ENCODE measurements at regions not wholly inside any gene's neighbourhood (a gene's known extent, or its start where the extent isn't known, plus 50 kb on each side); places are given as distances from the start of the nearest gene placed in this dataset.

DNA sequence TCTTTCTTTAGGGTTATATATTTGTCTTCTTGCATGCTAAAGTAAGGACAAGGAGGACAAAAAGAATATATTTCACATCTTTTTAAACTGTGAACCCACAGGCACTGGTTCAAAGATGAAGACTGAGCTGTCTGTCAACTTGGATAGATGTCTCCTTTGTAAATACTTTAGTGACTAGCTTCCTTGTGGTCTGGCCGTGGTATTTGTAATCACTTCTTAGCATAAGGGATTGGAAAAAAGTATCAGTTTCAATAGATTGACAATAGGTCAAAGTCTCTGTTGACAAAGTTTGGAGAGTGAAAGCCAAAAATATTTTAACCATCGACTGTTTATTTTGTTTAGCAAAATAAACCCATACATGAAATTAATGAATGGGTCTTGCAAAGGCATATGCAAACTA lies 91.4 kb downstream of the TMEM167A start (continued):
- TF ChIP-seq CHCHD3 (CRISPR knock-in tag; IDR thresholded peaks at IDR 0.05) = no peak
- TF ChIP-seq, protein P1, sequence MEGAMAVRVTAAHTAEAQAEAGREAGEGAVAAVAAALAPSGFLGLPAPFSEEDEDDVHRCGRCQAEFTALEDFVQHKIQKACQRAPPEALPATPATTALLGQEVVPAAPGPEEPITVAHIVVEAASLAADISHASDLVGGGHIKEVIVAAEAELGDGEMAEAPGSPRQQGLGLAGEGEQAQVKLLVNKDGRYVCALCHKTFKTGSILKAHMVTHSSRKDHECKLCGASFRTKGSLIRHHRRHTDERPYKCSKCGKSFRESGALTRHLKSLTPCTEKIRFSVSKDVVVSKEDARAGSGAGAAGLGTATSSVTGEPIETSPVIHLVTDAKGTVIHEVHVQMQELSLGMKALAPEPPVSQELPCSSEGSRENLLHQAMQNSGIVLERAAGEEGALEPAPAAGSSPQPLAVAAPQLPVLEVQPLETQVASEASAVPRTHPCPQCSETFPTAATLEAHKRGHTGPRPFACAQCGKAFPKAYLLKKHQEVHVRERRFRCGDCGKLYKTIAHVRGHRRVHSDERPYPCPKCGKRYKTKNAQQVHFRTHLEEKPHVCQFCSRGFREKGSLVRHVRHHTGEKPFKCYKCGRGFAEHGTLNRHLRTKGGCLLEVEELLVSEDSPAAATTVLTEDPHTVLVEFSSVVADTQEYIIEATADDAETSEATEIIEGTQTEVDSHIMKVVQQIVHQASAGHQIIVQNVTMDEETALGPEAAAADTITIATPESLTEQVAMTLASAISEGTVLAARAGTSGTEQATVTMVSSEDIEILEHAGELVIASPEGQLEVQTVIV (CRISPR knock-in tag; IDR thresholded peaks at IDR 0.05; ENCODE audit: borderline replicate concordance) = no peak

DNA sequence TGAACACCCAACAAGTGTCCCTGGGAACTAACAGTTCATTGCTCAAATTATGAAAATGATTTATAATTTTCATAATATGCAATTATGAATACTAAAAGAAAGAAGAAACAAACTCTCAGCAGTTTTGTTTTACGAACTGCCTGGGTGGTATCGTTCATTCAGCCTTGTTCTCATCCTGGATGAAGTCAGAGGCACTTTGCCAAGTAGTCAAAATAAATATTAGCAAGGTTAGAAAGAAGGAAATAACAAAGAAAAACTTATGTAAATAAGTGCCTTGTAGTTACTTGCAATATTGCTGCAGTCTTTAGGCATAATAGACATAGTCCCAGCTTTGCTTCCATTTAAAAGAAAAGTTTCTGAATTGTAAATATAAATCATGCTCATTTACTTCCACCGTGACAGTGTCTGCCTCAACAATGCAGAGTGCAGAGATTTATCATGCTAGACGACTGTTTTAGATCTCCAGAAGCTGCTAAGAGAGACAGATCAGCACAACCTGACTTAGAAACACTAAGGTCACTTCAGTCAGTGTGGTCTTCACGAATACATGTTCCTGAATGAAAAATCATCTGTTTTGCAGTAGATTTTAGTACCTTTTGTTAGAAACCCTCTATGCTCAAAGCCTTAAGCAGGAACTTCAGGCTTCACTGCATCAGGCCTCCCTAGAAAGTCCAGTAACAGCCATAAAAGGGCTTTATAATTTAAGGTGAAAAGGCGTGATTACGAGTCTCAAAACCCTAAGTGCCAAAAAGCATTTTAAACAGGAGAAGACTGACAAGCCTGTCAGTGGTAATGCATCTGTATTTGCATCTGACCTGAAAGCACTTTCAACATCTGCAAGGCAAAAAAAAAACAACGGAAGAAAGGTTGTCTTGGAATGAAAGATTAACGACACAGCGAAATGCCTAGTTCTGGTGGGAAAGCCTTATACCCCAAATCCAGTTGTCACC lies 92.1 kb downstream of the TMEM167A start:
- H3K9me1 ChIP-seq (ENCODE audit: control insufficient read depth, insufficient read depth, low read length) = no peaks in the 10 kb centered on the region
- ChIA-PET CTCF (ENCODE audit: low intra/inter-chr PET ratio) (no interaction called here), POLR2A (no interaction called here)
- H3K4me1 ChIP-seq (replicated peaks in 1 of 2; ENCODE audit: control insufficient read depth in 2 of 2, insufficient read depth in 2 of 2, low read length in 2 of 2) = no peaks in the 10 kb centered on the region
- DNase-seq (ENCODE audit: extremely low read depth in 1 of 4, low spot score in 3 of 4) (no peak), FAIRE-seq (peak; percentile 6), ATAC-seq (no peak)
- no peaks in the 10 kb centered on the region for H3K36me3 ChIP-seq (ENCODE audit: control insufficient read depth, insufficient read depth, low read length)
- WGBS (ENCODE audit: insufficient coverage, low coverage, missing lambda C conversion rate) = under 1% methylated on average over 10 of the region's 10 CpGs
- no peak overlapping the region for H3K27ac ChIP-seq (ENCODE audit: extremely low read depth, low read depth, low read length)
- no peaks in the 10 kb centered on the region for H3K27me3 ChIP-seq (ENCODE audit: control insufficient read depth in 2 of 2, insufficient read depth in 2 of 2, low read length in 2 of 2)
- no peaks in the 10 kb centered on the region for H4K20me1 ChIP-seq (replicated peaks; ENCODE audit: control insufficient read depth, insufficient read depth, low read length)
- in situ Hi-C loops (cut with MboI) (no loop called here), intact Hi-C loops (cut with micrococcal nuclease) (no loop called here)
- H3K79me2 ChIP-seq (ENCODE audit: control insufficient read depth, insufficient read depth, low read length) = no peaks in the 10 kb centered on the region
- TF ChIP-seq, protein P2, sequence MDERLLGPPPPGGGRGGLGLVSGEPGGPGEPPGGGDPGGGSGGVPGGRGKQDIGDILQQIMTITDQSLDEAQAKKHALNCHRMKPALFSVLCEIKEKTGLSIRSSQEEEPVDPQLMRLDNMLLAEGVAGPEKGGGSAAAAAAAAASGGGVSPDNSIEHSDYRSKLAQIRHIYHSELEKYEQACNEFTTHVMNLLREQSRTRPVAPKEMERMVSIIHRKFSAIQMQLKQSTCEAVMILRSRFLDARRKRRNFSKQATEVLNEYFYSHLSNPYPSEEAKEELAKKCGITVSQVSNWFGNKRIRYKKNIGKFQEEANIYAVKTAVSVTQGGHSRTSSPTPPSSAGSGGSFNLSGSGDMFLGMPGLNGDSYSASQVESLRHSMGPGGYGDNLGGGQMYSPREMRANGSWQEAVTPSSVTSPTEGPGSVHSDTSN (CRISPR knock-in tag; IDR thresholded peaks at IDR 0.05; ENCODE audit: low read depth) = no peak
- TF ChIP-seq, protein P2 (tag; conservative IDR thresholded peaks at IDR 0.05; ENCODE audit: low read depth) = 0 out of 2 replicates have a peak, but pooled peaks have one; percentile 6
- no peak for TF ChIP-seq CHD1 (IDR thresholded peaks at IDR 0.05; ENCODE audit: low read length)
- no peak overlapping the region for H3K9ac ChIP-seq (ENCODE audit: insufficient read depth in 1 of 2, low read depth in 2 of 2, low read length in 2 of 2)
- BruUV-seq (replicated peaks) = no TSS peak
- H2AFZ ChIP-seq (ENCODE audit: low read depth, low read length) = no peak overlapping the region
- H3K4me3 ChIP-seq = no peak overlapping the region
- H3K4me2 ChIP-seq (ENCODE audit: insufficient read depth, low read length) = no peak overlapping the region
- H3K9me3 ChIP-seq (replicated peaks; ENCODE audit: control insufficient read depth, insufficient read depth, low read depth, low read length) = no peaks in the 10 kb centered on the region
